HEK293T (cell line): ENCODE measurements at regions not wholly inside any gene's neighbourhood (a gene's known extent, or its start where the extent isn't known, plus 50 kb on each side); places are given as distances from the start of the nearest gene placed in this dataset.

Experiments used
- CTCF ChIA-PET: fragments of 350-600 bp; formaldehyde crosslinking; extraction: SDS; loops from one replicate; lab custom pipeline; 2021; ENCODE audit warnings: antibody characterized with exemption, inconsistent platforms; lab: Yijun Ruan, JAX
- POLR2A ChIA-PET: fragments of 350-600 bp; formaldehyde crosslinking; extraction: SDS; loops from one replicate; lab custom pipeline; 2020; ENCODE audit warnings: antibody characterized with exemption, inconsistent platforms; lab: Yijun Ruan, JAX
- DNase-seq: peaks from one replicate; pipeline ENCODE4 v3.0.0; 2012; ENCODE audit warnings: mixed read lengths; ENCODE audit errors: extremely low spot score
- ARNT ChIP-seq: fragments of 450-650 bp; IDR thresholded peaks from 2 replicates; pipeline ENCODE4 v1.6.1; 2017; ENCODE audit warnings: mild to moderate bottlenecking
- BHLHE40 ChIP-seq: fragments of 450-650 bp; IDR thresholded peaks from 2 replicates; pipeline ENCODE4 v1.6.1; 2016; ENCODE audit warnings: mild to moderate bottlenecking, moderate library complexity, borderline replicate concordance
- CTBP1 ChIP-seq: fragments of 450-650 bp; IDR thresholded peaks from 2 replicates; pipeline ENCODE4 v1.6.1; 2016; ENCODE audit warnings: borderline replicate concordance
- ELF4 ChIP-seq: fragments of 450-650 bp; IDR thresholded peaks from 2 replicates; pipeline ENCODE4 v1.6.1; 2017; ENCODE audit warnings: antibody characterized with exemption
- FOXA1 ChIP-seq: fragments of 450-650 bp; IDR thresholded peaks from 2 replicates; pipeline ENCODE4 v1.6.1; 2016; ENCODE audit warnings: mild to moderate bottlenecking
- FOXK2 ChIP-seq: fragments of 450-650 bp; IDR thresholded peaks from 2 replicates; pipeline ENCODE4 v1.6.1; 2016; ENCODE audit warnings: mild to moderate bottlenecking
- FOXM1 ChIP-seq: fragments of 450-650 bp; IDR thresholded peaks from 2 replicates; pipeline ENCODE4 v1.6.1; 2017; ENCODE audit warnings: mild to moderate bottlenecking, borderline replicate concordance
- HDGF ChIP-seq: fragments of 450-650 bp; IDR thresholded peaks from 2 replicates; pipeline ENCODE4 v1.6.1; 2017; ENCODE audit warnings: antibody characterized with exemption, borderline replicate concordance
- L3MBTL2 ChIP-seq: fragments of 450-650 bp; conservative IDR thresholded peaks from 2 replicates; pipeline ENCODE4 v1.6.1; 2016; ENCODE audit warnings: mild to moderate bottlenecking
- LEF1 ChIP-seq: fragments of 450-650 bp; IDR thresholded peaks from 2 replicates; pipeline ENCODE4 v1.6.1; 2017; ENCODE audit warnings: mild to moderate bottlenecking, borderline replicate concordance
- NFRKB ChIP-seq: fragments of 450-650 bp; IDR thresholded peaks from 2 replicates; pipeline ENCODE4 v1.6.1; 2016; ENCODE audit warnings: mild to moderate bottlenecking, moderate library complexity
- PKNOX1 ChIP-seq: fragments of 450-650 bp; IDR thresholded peaks from 2 replicates; pipeline ENCODE4 v1.6.1; 2016
- SP1 ChIP-seq: fragments of 450-650 bp; IDR thresholded peaks from 2 replicates; pipeline ENCODE4 v1.6.1; 2017
- SUZ12 ChIP-seq: fragments of 450-650 bp; IDR thresholded peaks from 2 replicates; pipeline ENCODE4 v1.6.1; 2016; ENCODE audit warnings: mild to moderate bottlenecking
- TARDBP ChIP-seq: fragments of 450-650 bp; IDR thresholded peaks from 2 replicates; pipeline ENCODE4 v1.6.1; 2016
- ZNF384 ChIP-seq: fragments of 450-650 bp; IDR thresholded peaks from 2 replicates; pipeline ENCODE4 v1.6.1; 2016

- TF ChIP-seq ZNF384 (peak; percentile 34; the same call in 1 of the 2 replicates), FOXK2 (no peak)
- no peak for DNase-seq
- ChIA-PET CTCF (interaction anchor here (0.5 kb wide), 1 partner anchor 27 kb away, joined by 3 read pairs; no protein-coding TSS in a partner anchor), POLR2A (no interaction called here)
Measured at GRCh38 chr13:24043590-24044350, 116.8 kb upstream of the SPATA13 start.

- CTCF ChIA-PET, result no interaction called here
Measured at GRCh38 chr13:24045597-24045996, 114.9 kb upstream of the SPATA13 start.

GRCh38 chr13:24050292-24050711, 110.2 kb upstream of the SPATA13 start:
- ChIA-PET POLR2A (no interaction called here), CTCF (no interaction called here)
- no peak for DNase-seq
- TF ChIP-seq BHLHE40, result no peak
- TF ChIP-seq ARNT, result no peak
- TF ChIP-seq FOXK2, result no peak
- no peak for TF ChIP-seq ZNF384
- TF ChIP-seq NFRKB, result no peak
- TF ChIP-seq PKNOX1, result no peak
- no peak for TF ChIP-seq L3MBTL2

More at GRCh38 chr13:24045597-24045996, 114.9 kb upstream of the SPATA13 start:
- POLR2A ChIA-PET, result no interaction called here
- no peak for DNase-seq
- TF ChIP-seq SUZ12 (no peak), SP1 (no peak), LEF1 (no peak), TARDBP (no peak), ELF4 (no peak), FOXK2 (no peak), ARNT (no peak), BHLHE40 (no peak), PKNOX1 (no peak), NFRKB (no peak), L3MBTL2 (no peak), HDGF (no peak), ZNF384 (no peak), FOXA1 (no peak), FOXM1 (no peak), CTBP1 (no peak)

GRCh38 chr13:24050796-24051715, 109.5 kb upstream of the SPATA13 start:
- POLR2A ChIA-PET, result no interaction called here
- CTCF ChIA-PET, result no interaction called here
- no peak for DNase-seq
- no peak for TF ChIP-seq CTBP1
- no peak for TF ChIP-seq ZNF384
- TF ChIP-seq ARNT, result no peak
- TF ChIP-seq LEF1, result no peak
- no peak for TF ChIP-seq NFRKB
- no peak for TF ChIP-seq FOXA1
- TF ChIP-seq BHLHE40, result no peak
- TF ChIP-seq PKNOX1, result no peak

GRCh38 chr13:24052547-24053518, 107.7 kb upstream of the SPATA13 start:
- TF ChIP-seq ELF4 (no peak), FOXK2 (no peak), BHLHE40 (no peak), PKNOX1 (no peak), LEF1 (no peak)
- POLR2A ChIA-PET, result no interaction called here
- CTCF ChIA-PET, result interaction anchor here (0.6 to 1.1 kb wide), 3 partner anchors 11 to 112 kb away, joined by 3 to 6 read pairs (median 3); no protein-coding TSS in a partner anchor

More at GRCh38 chr13:24052547-24053518, 107.7 kb upstream of the SPATA13 start:
- DNase-seq, result no peak
